ENCODE measurements at regions not wholly inside any gene's neighbourhood (a gene's known extent, or its start where the extent isn't known, plus 50 kb on each side); places are given as distances from the start of the nearest gene placed in this dataset.
"Not testable (repeated sequence)": the region's sequence is repeated elsewhere in the genome, so short reads cannot be mapped to it uniquely, and the experiment has no call there.

- DNase-seq (ENCODE audit: low read depth), result no peak
These were observed 448.5 kb upstream of the RPS6KA3 start for GRCh38 chrX:20715176-20715575.

GRCh38 chrX:20712811-20713210 is 446.1 kb upstream of the RPS6KA3 start:
- DNase-seq (ENCODE audit: low read depth), result no peak

- DNase-seq (ENCODE audit: low read depth), result no peak
These were observed 444.7 kb upstream of the RPS6KA3 start for GRCh38 chrX:20711366-20711765.

DNA sequence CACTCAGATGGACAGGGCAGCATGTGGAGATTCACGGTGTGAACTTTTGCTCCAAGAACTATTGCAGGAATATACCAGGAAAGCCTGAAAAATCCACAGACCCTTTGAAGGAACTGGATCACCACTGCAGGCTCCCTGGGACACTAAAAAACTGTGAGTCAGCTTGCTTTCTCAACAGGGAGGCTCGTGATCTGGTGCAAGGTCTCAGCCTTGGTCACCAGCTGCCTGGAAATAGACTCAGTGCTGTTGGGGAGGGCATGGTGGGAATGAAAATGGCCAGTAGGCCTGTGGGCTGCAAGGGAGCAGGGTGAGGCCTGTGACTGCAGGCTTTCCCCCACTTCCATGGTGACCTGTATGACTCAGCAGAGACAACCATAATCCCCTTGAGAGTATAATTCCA is 426.4 kb upstream of the RPS6KA3 start:
- no peak for DNase-seq (ENCODE audit: low read depth)

DNA sequence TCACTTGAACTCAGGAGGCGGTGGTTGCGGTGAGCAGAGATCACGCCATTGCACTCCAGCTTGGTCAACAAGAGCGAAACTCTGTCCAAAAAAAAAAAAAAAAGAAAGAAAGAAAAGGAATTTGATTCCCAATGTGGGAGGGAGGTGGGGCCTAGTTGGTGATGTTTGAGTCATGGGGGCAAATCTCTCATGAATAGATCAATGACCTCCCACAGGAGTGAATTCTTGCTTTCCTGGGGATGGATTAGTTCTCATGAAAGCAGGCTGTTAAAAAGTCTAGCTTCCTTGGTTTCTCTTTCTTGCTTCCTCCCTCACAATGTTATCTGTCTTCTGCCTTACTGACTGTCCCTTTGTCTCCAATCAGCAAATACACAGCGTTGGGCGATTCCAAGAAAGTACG is 419.5 kb upstream of the RPS6KA3 start:
- DNase-seq (ENCODE audit: low read depth), result no peak

DNA sequence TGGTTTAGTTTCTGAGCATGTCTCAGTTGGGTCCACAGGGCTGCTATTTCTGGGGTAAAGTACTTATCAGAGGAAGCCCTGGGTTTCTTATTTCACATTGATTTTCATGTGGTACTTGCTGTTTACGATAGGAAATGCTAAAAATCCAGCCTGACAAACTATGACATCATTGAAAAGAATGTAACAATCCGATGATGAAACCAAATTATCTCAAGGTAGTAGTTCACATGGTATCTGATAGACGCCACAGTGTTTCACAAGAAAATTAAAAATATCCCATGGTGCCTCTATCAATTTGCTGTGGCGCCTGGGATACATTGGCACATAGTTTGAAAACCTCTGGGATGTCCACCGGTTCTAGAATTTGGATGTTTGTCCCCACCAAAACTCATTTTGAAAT is 418.9 kb upstream of the RPS6KA3 start:
- DNase-seq (ENCODE audit: low read depth), result no peak

- DNase-seq (ENCODE audit: low read depth), result no peak
These were observed 415.0 kb upstream of the RPS6KA3 start for GRCh38 chrX:20681683-20682082.

DNA sequence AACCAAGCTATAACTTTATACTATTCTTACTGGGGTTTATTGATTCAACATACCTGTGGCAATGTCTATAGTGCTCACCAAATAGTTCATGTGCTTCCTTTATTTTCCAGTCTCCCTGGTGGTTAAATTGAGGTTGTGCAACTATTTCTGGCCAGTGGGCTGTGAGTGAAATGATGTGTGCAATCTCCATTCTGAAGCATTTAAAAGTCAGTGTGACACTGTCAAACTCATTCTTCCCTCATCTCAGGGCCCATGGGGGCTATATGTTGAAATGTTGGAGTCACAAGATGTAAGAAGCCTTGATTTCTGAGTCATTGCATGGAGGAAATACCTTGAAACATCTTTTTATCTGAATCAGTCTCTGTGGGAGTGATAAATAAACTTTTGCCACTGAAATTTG is 414.3 kb upstream of the RPS6KA3 start:
- DNase-seq (ENCODE audit: low read depth), result no peak

DNA sequence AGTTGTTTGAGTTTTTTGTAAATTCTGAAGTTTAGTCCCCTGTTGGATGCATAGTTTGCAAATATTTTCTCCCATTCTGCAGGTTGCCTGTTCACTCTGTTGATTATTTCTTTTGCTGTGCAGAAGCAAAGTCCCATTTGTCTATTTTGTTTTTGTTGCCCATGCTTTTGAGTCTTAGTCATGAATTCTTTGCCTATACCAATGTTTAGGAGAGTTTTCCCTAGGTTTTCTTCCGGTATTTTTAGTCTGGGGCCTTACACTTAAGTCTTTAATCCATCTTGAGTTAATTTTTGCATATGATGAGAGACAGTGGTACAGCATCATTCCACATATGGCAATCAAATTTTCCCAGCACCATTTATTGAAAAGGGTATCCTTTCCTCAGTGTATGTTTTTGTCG is 405.8 kb upstream of the RPS6KA3 start:
- DNase-seq (ENCODE audit: low read depth), result no peak

DNA sequence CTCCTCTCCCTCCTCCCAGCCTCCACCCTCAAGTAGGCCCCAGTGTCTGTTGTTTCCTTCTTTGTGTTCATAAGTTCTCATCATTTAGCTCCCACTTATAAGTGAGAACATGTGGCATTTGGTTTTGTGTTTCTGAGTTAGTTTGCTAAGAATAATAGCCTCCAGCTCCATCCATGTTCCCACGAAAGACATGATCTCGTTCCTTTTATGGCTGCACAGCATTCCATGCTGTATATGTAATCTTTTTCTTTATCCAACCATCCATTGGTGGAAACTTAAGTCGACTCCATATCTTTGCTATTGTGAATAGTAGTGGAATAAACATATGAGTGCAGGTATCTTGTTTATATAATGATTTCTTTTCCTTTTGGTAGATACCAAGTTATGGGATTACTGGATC is 405.0 kb upstream of the RPS6KA3 start:
- not testable (repeated sequence) for DNase-seq (ENCODE audit: low read depth)

DNA sequence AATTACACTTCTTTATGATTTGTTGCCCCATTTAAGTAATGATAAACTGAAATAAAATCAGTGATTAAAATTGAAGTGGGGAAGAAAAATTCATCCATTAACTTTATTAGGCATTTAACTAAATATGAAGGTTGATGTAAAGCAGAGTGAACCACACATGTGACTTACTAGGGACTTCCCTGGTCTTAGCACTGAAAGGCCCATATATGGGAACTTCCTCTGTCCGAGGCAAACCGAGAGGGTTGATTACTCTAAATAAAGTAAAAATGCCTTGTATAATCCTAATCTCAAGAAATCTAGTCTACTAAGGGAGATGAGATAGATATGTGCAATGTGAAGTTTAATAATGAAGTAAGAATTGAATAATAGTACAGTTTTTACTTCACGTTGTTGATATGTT is 403.9 kb upstream of the RPS6KA3 start:
- DNase-seq (ENCODE audit: low read depth), result no peak

DNA sequence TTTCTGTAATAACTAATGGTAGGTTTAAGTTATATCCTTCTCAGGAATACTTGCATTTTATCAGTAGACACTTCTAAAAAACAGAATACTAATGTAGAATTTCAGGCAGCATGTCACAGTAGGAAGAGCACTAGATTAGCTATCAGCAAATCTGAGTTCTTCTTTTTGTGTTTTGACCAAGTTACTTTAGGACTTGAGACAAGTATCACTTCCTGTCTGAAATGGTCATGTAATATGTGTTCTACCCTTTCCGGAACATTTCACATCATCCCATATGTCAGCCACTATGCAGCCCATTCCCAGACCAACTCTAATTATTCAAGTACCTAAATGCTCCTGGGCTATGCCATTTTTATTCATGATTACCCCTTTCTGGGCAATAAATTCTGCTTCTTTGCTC is 401.8 kb upstream of the RPS6KA3 start:
- no peak for DNase-seq (ENCODE audit: low read depth)

- DNase-seq (ENCODE audit: low read depth), result no peak
These were observed 399.6 kb upstream of the RPS6KA3 start for GRCh38 chrX:20666331-20666730.

DNA sequence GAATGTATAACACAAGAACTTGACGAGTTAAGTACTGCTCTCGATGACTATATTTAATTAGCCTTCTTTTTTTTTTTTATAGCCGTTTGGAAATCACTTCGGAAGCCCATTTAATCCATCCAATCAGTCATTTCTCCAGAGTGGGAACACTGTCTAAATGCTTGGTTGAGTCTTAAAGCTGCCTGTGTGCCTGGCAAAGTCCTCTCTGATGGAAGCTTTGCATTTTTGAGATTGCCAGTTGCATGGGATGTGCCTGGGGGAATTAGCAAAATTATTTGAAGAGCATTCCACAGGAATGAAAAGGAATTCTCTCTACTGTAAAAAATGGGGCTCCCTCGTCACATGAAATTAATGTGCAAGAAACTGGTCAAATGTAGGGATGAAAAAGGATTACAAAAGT is 398.8 kb upstream of the RPS6KA3 start:
- DNase-seq (ENCODE audit: low read depth), result no peak

GRCh38 chrX:20664774-20665173 is 398.1 kb upstream of the RPS6KA3 start:
- DNase-seq (ENCODE audit: low read depth), result no peak

- no peak for DNase-seq (ENCODE audit: low read depth)
These were observed 397.4 kb upstream of the RPS6KA3 start for GRCh38 chrX:20664131-20664530.

DNA sequence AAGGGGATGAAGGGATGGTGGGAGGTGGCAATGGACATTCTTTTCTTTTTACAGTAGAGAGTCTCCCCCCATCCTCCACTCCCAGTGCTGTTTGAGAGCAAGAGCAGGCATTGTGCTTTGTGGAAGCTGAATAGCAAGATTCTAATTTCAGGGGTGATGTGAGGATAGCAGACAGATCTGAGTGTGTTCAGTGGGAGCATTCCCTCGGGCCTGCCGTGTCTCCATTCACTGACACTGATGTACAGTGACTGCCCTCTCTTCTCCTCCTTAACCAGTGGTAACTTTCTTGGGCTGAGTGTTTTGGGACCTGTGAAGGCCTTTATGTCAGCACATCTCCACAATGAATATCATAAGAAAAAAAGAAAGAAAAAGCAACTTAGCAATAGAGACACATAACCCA is 396.6 kb upstream of the RPS6KA3 start:
- no peak for DNase-seq (ENCODE audit: low read depth)

GRCh38 chrX:20656721-20657120 is 390.0 kb upstream of the RPS6KA3 start:
- DNase-seq (ENCODE audit: low read depth), result no peak

- no peak for DNase-seq (ENCODE audit: low read depth)
These were observed 387.9 kb upstream of the RPS6KA3 start for GRCh38 chrX:20654596-20655106.

- no peak for DNase-seq (ENCODE audit: low read depth)
These were observed 386.4 kb upstream of the RPS6KA3 start for GRCh38 chrX:20653070-20653469.

DNA sequence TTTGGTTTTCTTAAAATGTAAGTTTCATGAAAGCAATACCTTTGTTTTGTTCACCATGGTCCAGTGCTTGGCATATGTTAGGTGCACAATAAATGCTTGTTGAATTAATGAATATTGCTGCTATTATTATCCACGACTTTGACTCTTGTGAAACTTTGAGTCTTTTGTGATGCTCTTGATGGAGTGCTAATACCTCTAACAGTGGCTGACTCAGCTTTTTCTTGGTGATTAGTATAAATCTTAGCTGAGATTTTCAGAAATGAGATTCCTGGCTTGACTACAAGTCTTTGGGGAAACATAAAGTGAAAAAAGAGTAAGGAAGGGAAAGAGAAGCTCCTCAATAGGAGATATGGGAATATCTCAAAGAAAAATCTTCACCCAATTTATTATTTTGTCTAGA is 375.2 kb upstream of the RPS6KA3 start:
- no peak for DNase-seq (ENCODE audit: low read depth)

- no peak for DNase-seq (ENCODE audit: low read depth)
These were observed 372.4 kb upstream of the RPS6KA3 start for GRCh38 chrX:20639115-20639514.

GRCh38 chrX:20637351-20637750 is 370.6 kb upstream of the RPS6KA3 start:
- no peak for DNase-seq (ENCODE audit: low read depth)

- no peak for DNase-seq (ENCODE audit: low read depth)
These were observed 366.7 kb upstream of the RPS6KA3 start for GRCh38 chrX:20633451-20633850.

GRCh38 chrX:20623448-20623847 is 356.7 kb upstream of the RPS6KA3 start:
- no peak for DNase-seq (ENCODE audit: low read depth)

Data from Daoy (cell line).